ENCODE measurements at regions not wholly inside any gene's neighbourhood (a gene's known extent, or its start where the extent isn't known, plus 50 kb on each side); places are given as distances from the start of the nearest gene placed in this dataset.

DNA sequence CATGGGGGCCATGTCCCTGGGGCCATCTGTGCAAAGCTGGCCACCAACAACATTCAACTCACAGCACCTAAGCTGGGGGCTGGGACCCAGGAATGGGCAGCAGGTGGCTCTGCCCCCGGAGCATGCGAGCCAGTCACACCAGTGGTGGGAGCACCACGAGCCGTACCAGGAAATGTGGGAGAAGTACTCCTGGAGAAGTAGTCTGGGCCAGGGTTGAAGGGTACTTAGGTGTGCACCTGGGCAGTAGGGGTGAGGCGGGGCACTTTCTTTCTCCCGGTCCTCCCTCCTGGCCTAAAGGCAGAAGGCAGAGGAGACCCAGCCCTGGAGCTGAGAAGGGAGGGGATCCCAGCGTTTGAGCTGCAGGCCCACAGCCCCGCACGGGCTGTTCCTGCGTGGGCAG lies 94.2 kb downstream of the PLXNA1 start:
- H3K9ac ChIP-seq (ENCODE audit: low read depth in 2 of 2, low read length in 2 of 2): no peak overlapping the region
- no peaks in the 10 kb centered on the region for H3K36me3 ChIP-seq
- no peaks in the 10 kb centered on the region for H3K4me1 ChIP-seq
- no peak overlapping the region for H3K27ac ChIP-seq
- H3K4me3 ChIP-seq: no peak overlapping the region
- H3K27me3 ChIP-seq: no peaks in the 10 kb centered on the region
- H3K9me3 ChIP-seq: no peaks in the 10 kb centered on the region
- TF ChIP-seq CTCF (IDR thresholded peaks at IDR 0.05): no peak
- DNase-seq: no peak
- intact Hi-C loops (cut with DNase I): no loop called here

- Histone ChIP-seq H3K9ac (ENCODE audit: low read depth in 2 of 2, low read length in 2 of 2) (no peak overlapping the region), H3K4me1 (no peaks in the 10 kb centered on the region), H3K27ac (no peak overlapping the region), H3K4me3 (no peak overlapping the region), H3K36me3 (no peaks in the 10 kb centered on the region), H3K9me3 (no peaks in the 10 kb centered on the region), H3K27me3 (no peaks in the 10 kb centered on the region)
- no peak for DNase-seq
- intact Hi-C loops (cut with DNase I): no loop called here
- TF ChIP-seq CTCF (IDR thresholded peaks at IDR 0.05): no peak
These were observed 94.7 kb downstream of the PLXNA1 start for GRCh38 chr3:127077505-127078064.

DNA sequence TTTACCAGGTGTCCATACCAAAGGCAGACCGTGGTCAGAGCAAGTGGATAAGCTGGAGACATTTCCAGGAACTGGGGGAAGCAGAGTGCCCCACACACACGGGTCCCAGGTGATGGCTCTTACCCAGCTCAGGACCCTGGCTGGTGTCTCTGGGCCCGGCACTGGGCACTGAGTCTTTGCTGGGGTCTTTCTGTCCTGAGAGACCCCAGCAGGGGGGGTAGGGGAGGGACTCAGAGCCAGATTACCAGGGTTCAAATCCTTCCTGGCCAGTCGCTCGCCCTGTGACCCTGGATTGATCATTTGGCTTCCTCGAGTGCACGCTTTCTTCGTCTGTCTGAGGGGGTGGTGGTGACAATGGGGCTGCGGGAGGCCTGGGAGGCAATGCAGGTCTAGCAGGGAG lies 95.7 kb downstream of the PLXNA1 start:
- intact Hi-C loops (cut with DNase I): no loop called here
- H3K36me3 ChIP-seq: no peaks in the 10 kb centered on the region
- H3K9ac ChIP-seq (ENCODE audit: low read depth in 2 of 2, low read length in 2 of 2): no peak overlapping the region
- no peaks in the 10 kb centered on the region for H3K27me3 ChIP-seq
- TF ChIP-seq CTCF (IDR thresholded peaks at IDR 0.05): no peak
- no peak overlapping the region for H3K4me3 ChIP-seq
- no peaks in the 10 kb centered on the region for H3K9me3 ChIP-seq
- DNase-seq: no peak
- no peak overlapping the region for H3K27ac ChIP-seq
- no peaks in the 10 kb centered on the region for H3K4me1 ChIP-seq

- no peaks in the 10 kb centered on the region for H3K9me3 ChIP-seq
- no peak overlapping the region for H3K9ac ChIP-seq (ENCODE audit: low read depth in 2 of 2, low read length in 2 of 2)
- H3K27me3 ChIP-seq: no peaks in the 10 kb centered on the region
- no peak for TF ChIP-seq CTCF (IDR thresholded peaks at IDR 0.05)
- intact Hi-C loops (cut with DNase I): no loop called here
- H3K4me3 ChIP-seq: no peak overlapping the region
- no peaks in the 10 kb centered on the region for H3K4me1 ChIP-seq
- no peak for DNase-seq
- H3K27ac ChIP-seq: no peak overlapping the region
- H3K36me3 ChIP-seq: no peaks in the 10 kb centered on the region
These were observed 96.3 kb downstream of the PLXNA1 start for GRCh38 chr3:127079211-127079610.

GRCh38 chr3:127081001-127081720 lies 98.2 kb downstream of the PLXNA1 start:
- H3K9ac ChIP-seq (ENCODE audit: low read depth in 2 of 2, low read length in 2 of 2): no peak overlapping the region
- no peaks in the 10 kb centered on the region for H3K36me3 ChIP-seq
- intact Hi-C loops (cut with DNase I): no loop called here
- no peaks in the 10 kb centered on the region for H3K9me3 ChIP-seq
- H3K4me1 ChIP-seq: no peaks in the 10 kb centered on the region
- H3K27ac ChIP-seq: no peak overlapping the region
- no peak overlapping the region for H3K4me3 ChIP-seq
- no peak for TF ChIP-seq CTCF (IDR thresholded peaks at IDR 0.05)
- DNase-seq: no peak
- no peaks in the 10 kb centered on the region for H3K27me3 ChIP-seq

Data from colonic mucosa (tissue), 4 donors.